Loucy (cell line): ENCODE measurements at regions not wholly inside any gene's neighbourhood (a gene's known extent, or its start where the extent isn't known, plus 50 kb on each side); places are given as distances from the start of the nearest gene placed in this dataset.

Experiments used
- CTCF ChIP-seq: fragments of 200-600 bp; sonication (generic); conservative IDR thresholded peaks from 2 replicates; pipeline ENCODE4 v1.5.1; 2014; ENCODE audit warnings: mild to moderate bottlenecking, antibody characterized with exemption, low read length
- EZH2phosphoT487 ChIP-seq: fragments of 200-600 bp; IDR thresholded peaks from 2 replicates; pipeline ENCODE4 v1.6.1; 2018; ENCODE audit warnings: antibody characterized with exemption, mild to moderate bottlenecking, moderate library complexity, borderline replicate concordance

GRCh38 chr9:89658931-89659330, 54.1 kb downstream of the GADD45G start:
- no peak for TF ChIP-seq CTCF
- TF ChIP-seq EZH2phosphoT487, result no peak
